GM23248 (cell line): ENCODE measurements at regions not wholly inside any gene's neighbourhood (a gene's known extent, or its start where the extent isn't known, plus 50 kb on each side); places are given as distances from the start of the nearest gene placed in this dataset.

ENCODE experiments used
- EZH2 ChIP-seq: fragments of 200-600 bp; sonication (generic); IDR thresholded peaks from 2 replicates; pipeline ENCODE4 v1.6.1; 2018; ENCODE audit warnings: antibody characterized with exemption, mild to moderate bottlenecking; ENCODE audit not compliant: insufficient read depth, poor library complexity, severe bottlenecking
- EZH2phosphoT487 ChIP-seq: fragments of 200-600 bp; sonication (generic); IDR thresholded peaks from 2 replicates; pipeline ENCODE4 v1.6.1; 2018; ENCODE audit warnings: antibody characterized with exemption, moderate library complexity, mild to moderate bottlenecking, low read depth; ENCODE audit not compliant: insufficient read depth

DNA sequence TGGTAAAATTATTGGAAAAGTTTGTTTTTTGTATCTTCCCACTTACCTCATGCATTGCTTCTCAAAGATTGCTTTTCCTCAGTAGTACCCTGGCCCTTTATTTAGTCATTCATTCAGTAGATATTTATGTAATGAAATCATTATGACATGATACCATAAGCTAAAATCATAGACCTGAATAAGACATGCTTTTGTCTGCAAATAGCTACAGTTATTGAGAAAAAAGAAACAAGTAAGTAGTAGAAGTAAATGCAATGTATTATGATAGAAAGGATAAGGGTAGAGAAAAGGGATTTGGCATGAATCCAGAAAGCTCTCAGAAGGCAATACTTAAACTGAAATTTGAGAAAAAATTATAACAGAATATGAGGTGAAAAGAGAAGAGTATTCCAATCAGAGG is 352.5 kb downstream of the GPM6A start:
- TF ChIP-seq EZH2phosphoT487 (no peak), EZH2 (no peak)
